NOMO-1 treated with dmso at 0.1 percent for 144 hours (cell line): ENCODE measurements at regions not wholly inside any gene's neighbourhood (a gene's known extent, or its start where the extent isn't known, plus 50 kb on each side); places are given as distances from the start of the nearest gene placed in this dataset.

Experiments
- DNase-seq: peaks from one replicate; lab custom pipeline; 2025; ENCODE audit not compliant: unreplicated experiment; lab: John Stamatoyannopoulos, UW

DNA sequence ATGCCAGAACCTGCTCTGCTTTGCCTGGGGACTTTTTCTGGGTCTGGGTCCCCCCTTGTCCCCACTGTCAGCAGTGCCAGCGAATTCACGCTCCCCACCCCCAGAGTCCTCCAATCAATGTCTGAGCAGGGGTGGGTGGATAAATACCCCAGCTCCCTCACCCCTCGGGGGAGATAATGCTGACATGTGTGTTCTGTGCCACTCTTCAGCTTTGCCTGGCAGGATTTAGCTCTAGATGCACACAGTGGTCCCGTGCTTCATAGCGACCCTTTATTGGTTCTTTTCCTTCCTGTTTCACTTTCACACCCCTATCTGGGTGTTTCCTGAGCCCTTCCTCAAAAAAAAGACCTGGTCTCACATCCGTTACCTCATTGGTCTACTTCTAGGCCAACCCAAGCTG, 277.0 kb downstream of the NPIPA8 start:
- no peak for DNase-seq

DNA sequence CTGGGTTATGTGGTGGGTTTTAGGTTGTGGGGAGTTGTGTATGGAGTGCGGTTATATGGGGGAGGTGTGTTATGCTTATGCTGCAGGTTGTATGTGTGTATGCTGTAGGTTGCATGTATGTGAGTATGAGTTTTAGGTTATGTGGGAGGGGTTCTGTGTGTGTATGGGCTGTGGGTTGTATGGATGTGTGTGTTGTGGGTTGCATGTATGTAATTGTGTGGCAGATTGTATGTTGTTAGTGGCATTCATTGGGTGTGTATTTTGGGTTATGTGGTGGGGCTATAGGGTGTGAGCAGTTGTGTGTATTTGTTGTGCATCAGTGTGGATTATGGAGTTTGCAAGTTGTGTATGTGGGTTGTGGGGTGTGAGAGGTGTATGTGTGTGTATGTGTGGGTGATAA, 277.4 kb downstream of the NPIPA8 start:
- DNase-seq: no peak

DNA sequence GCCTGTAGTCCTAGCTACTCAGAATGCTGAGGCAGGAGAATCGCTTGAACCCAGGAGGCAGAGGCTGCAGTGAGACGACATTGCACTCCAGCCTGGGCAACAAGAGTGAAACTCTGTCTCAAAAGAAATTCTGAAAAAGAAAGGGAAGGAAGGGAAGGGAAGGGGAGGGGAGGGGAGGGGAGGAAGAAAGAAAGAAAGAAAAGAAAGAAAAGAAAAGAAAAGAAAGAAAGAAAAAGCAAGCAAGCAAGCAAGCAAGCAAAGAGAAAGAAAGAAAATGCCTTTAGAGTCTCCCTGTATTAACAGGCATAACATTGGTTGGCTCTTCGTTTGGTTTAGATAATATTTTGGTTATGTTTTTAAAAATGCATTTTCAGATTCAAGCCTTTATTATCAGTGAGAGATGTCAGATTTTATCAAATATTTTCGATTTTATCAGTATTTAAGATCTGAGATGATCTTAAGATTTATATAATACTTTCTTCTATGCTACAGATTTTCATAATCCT, 281.1 kb downstream of the NPIPA8 start:
- DNase-seq: no peak

DNA sequence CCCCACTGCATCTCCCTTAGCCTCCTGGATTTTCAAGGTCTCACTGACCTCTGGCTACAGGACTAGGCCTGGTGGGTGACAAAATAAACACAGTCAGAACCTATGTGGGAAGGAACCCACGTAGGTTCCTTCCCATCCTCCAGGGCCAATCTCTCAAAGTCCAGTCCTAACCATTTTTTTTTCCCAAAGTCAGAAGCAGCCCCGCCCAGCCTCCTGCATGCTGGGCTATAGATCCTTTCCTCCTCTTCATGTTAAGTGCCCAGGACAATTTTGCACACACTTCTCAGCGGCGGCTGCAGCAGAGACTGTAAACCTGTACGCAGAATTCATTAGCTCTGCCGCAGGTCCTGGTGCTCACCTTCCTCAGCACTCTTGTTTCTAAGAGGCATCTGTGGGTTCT, 285.8 kb downstream of the NPIPA8 start:
- no peak for DNase-seq

DNA sequence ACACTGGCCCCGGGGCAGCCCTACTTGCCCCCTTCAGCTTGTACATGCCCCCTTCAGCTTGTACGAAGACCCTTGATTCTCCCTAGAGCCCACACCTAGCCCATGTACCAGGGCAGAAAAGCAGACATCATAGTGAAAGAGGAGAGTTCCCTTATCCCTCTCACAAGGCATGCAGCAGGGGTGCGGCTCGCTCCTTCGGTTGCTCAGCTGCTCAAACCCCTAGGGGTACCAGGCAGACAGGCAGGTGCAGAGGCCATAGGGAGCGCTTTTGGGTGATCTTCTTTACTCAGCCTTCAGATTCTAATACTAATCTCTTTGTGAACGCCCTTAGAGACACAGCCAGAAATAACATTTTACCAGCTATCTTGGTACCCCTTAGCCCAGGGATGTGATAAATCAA, 286.3 kb downstream of the NPIPA8 start:
- DNase-seq: no peak

DNA sequence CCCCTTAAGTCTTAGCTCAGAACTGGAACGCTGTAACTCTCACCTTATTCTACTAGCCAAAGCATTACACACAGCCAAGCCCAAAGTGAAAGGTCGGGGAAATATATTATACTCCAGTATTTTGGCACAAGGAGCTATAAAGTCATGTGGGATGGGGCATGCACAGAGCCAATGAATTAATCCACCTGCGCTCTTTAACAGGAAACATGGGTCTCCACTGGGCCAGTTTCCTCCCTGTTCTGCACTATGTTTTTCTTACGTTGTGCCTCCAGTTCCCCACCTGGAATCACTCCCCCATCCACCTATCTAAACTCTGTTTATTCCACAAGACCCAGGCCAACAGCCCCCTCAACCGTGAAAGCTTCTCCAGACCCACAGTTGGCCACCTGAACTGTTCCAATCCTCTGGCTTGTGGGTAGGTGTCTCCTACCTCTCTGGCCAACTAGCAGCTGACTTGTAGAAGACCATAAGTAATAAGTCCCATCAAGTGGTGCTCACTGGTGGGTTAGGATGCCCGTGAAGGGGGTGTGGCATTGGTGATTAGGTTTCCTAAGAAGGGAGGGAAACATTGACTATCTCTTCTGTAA, 286.9 kb downstream of the NPIPA8 start:
- DNase-seq: no peak

DNA sequence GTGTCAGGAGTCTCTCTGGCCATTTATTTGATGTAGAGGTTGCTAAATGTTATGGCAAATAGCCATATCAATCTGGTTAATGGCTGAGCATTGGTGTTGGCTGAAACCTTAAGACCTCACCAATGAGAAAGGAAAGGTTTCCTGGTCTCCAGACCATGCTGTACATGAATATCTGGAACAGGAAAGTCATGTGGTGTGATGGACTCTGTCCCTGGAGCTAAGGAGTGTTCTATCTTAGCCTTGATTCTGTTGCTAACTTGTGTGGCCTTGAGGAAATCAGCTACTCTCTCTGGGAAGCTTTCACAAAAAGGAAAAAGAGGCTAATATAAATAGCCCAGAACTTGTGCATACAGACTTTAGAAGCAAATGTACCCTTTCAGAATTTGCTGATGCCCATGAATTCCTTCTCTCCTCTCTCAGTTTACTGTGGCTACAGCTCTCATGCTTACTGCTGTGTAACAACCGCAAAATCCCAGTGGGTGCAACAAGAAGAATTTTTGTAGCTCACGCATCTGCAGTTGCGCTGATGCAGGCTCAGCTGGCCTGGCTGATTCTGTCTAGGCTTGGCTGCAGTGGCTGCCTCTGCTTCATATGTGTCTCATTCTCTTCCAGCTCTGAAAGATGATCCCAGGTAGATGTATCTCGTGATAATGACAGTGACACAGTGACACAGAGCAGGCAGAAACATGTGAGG, 287.5 kb downstream of the NPIPA8 start:
- no peak for DNase-seq

DNA sequence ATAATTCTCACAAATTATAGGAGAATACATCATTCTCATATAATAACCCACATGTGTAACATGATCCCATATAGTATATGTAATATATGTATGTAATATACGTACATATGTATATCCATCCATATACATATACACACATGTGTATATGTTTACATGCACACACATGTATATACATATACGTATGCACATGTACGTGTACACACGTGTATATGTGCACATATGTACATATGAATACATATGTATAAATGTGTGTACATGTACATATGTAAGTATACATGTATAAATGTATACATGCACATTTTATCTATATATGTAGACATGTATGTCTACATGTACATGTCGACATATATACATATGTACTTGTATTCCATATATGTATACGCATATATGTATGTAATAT, 288.8 kb downstream of the NPIPA8 start:
- no peak for DNase-seq

DNA sequence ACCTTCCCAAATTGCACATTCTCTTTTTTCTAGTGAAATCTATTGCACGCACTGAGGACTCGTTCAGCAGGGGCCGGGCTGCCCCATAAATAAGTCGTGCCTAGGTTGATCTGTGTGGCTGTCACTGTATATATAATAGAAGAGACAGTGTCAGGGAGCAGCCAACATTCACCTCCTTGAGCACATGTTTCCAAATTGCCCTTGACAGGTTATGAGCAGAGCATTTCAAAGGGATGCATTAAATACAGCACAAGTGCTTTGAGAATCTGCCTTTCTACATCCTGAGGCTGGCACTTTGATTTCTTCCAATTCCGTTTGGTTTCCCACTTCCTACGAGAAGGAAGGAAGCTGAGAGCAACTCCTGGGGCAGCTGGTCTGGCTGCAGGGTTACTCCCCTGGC, 291.2 kb downstream of the NPIPA8 start:
- DNase-seq: no peak

DNA sequence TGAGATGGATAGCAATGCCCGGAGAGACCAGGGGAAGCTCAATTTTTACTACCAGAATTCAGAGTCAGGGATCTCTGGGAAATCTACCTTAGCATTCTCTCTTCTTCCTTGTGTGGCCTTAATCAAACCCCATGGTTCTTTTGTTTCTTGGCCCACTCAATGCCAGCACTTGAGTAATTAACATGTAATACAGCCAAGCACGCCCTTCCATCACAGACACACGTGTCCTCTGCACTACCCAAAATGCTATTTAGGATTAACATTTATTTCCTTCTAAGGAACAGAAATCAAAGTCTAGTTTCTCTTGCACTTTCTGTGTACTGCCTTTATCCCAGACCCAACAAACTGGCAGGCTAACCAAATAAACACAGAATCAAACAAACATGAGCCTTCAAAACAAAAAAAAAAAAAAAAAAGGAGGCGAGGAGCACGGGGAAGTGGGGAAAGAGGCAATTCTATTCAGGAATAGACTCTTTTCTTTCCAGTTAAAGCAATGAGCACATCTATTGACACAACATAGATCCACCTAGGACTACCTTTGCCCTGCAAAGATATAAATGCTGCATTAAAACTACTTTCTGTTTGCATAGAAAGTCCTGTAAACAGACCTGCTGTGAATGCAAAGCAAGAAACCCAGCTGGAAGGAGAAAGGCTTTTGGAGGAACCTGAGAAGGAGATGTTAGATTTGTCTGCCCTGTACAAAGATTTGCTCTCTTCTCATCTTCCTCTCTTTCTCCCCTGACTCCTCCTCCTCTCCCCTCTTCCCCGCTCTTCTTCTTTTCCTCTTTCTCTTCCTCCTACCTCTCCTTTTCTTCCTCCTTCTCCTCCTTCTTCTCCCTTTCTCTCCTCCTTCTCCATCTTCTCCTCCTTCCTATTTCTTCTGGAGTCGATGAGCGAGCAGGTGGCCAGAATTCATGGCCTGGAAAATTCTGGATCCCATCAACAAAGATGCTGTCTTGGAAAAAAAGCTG, 294.4 kb downstream of the NPIPA8 start:
- no peak for DNase-seq

DNA sequence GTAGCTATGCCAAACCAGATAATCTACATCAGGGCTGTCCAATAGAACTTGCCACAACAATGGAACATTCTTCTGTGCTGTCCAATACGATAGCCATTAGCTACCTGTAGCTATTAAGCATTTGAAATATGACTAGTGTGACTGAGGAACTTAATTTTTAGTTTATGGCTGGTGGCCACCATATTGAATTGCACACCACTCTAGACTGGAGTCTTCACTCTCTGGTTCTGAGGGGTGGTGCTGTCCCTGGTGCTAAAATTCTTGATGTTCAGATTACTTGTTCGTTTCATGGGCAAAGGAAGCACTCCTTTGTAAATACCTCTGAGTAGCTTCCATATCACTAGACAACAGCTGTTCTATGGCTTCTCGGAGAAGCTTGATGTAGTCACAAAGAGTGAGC, 296.6 kb downstream of the NPIPA8 start:
- DNase-seq: no peak

DNA sequence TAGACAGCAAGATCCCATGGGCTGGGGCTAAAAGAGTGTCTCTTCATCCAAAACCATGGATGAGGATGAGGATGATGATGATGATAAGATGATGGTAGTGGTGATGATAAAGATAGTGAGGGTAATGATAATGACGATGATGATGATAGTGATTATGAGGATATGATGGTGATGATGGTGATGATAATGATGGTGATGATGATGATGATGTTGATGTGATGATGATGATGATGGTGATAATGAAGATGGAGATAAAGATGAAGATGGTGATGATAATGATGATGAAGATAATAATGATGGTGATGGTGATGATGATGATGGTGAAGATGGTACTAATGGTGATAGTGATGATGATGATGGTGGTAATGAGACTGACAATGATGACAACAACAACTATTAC, 299.5 kb downstream of the NPIPA8 start:
- DNase-seq: no peak

DNA sequence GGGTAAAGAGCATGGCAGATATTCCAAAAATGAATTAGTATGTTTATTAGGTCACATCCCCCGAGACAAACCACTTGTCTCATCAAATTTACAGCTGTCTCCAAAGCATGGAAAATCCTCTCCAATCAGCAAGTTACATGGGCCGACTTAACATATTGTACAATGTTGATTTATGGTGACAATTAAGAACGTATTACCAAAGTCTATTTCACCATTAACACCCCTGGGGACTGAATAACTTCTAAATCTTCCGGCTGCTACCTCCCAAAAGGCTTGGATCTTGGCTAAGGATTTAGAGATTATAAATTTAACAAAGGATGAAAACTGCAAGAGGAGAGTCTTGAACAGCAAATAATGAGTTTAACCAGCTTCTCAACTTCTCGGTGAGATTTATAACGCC, 311.9 kb downstream of the NPIPA8 start:
- DNase-seq: no peak

DNA sequence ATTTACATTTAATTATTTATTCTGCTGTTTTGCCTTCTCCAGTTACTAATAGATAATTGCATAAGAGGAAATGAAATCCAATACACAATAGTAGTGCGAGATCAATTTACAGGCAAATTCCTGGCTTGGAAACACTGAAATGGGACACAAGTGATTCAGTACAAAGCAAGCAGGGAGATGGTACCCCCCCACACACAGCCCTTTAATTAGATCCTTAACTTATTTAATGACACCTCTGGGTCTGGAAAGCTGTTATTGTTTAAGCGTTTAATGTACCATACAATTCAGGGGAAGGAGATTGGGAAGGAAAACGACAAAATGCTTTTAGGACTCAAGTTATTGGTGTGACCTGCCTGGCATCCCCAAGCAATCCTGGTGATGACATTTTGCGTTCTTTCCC, 318.2 kb downstream of the NPIPA8 start:
- DNase-seq: no peak

DNA sequence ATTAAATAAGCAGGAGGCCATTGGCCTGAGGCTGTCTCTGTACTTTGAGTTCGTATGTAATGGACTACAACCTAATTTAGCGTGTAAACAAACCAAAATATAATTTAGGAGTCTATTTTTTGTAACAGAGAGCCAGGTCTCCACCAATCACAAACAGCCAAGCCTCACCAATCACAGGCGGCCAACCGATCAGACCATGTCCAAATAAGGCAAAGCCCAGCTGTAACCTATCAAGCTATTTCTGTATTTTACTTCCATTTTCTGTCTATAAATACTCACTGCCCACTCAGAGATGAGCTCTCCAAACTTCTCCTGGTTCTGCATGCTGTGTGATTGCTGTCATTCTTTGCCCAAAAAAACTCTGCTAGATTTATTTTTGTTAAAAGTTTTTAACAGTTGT, 322.7 kb downstream of the NPIPA8 start:
- no peak for DNase-seq

DNA sequence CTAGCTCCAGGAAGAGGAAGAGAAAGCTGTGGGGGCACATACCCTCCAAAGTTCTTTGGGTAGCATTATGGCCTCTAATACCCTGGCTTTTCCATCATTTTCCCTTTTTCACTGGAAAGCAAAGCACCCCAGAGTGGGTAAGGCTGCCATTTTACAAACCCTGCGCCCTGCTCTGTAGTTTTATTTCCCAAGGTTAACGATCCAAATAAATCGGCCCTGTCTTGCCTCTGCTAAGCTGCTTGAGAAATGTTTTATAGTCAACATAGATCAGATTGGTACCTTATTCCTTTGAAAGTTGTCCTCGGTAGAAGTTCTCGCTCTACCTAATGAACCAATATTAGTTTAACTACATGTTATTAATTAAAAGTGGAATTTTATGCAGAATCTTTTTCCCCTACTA, 328.2 kb downstream of the NPIPA8 start:
- no peak for DNase-seq

DNA sequence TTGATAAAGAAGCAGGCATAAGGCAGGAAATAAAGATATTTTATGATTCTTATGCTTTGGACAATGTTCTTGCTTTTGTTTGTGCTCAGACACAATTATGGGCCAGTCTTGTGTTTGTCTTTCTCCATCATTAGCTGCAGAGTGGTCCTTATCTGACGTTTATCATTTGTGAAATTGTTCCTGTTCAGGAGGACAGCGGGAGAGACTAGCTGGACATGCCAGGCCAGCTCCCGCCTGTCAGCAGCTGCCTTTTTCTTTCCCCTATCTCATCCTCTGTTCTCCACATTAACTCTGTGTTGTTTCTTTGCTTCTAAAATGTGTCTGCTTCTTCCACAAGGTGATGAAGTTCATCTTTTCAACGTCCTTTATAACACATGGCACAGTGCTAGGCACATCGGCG, 333.5 kb downstream of the NPIPA8 start:
- DNase-seq: no peak

DNA sequence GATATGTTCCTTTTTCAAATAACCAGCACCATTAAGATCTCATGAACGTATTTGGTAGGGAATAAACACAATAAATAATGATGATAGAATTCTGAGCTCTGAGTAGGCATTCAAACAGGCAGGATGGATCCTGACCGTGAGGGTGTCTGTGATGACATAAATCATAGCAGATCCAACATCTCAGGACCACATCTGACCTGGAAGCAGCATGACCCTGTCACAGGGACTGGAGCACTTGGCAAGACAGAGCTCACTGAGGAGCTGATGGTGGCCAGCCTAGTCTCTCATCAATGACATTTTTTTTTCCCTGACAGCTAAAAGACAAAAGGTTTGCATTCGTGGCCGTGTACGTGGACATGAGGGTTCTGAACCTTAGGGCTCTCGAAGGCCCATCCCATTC, 337.5 kb downstream of the NPIPA8 start:
- no peak for DNase-seq

DNA sequence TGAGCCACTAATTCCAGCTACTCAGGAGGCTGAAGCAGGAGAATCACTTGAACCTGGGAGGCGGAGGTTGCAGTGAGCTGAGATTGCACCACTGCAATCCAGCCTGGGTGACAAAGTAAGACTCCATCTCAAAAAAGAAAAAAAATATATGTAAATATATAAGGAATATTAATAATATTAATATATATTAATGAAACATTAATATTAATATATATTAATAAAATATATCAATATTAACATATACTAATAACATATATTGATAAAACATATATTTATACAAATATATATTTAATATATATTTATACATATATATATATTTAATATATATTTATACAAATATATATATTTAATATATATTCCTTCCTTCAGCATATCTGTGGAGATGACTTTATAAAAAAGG, 338.0 kb downstream of the NPIPA8 start:
- DNase-seq: no peak

DNA sequence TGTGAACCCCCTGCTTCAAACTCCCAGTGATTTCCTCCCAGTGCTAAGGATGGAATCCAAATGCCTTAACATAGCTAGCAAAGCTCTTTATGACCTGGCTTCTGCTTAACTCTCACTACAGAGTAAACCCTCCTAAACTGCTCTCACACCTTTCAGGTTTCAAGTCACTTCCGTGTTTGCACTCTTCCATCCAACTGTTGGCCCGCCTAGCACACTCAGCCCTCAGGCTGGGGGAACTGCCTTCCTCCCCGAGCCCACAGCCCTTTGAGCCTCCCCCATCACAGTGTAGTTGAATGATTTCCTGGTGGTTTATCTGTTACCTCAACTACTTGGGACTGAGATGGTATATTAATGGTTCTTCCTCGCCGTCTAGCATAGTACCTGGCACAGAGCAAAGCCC, 342.5 kb downstream of the NPIPA8 start:
- no peak for DNase-seq

DNA sequence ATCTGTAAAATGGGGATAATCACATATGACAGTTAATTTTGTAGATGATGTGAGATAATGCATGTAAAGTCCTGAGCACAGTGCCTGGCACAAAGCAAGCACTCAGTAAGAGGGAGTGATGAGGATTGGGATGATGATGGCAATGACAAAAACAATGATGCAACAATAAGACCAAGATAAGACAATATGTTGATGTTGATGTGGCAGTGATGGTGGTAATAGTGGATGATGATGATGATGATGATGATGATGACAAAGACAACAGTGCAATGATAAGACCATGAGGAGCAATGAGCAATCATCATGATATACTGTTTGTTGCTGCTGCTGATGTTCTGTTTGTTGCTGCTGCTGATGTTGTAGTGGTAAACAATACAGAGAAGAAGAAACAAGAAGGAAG, 344.1 kb downstream of the NPIPA8 start:
- DNase-seq: no peak

DNA sequence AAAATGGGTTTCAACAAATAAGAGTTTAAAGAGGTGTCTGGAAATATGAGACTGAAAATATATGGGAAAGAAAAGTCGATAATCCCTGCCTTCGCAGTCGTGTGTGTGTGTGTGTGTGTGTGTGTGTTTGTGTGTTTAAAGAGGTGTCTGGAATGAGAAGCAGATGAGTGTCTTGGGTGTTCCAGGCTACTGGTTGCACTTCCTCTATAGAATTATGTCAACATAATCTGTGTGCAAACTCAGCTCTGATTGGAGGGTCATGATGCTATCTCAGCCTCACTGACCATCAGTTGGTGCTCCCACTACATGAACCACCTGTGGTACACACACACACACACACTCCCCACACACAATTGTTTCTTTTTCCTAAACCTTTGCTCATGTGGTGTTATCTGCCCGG, 347.3 kb downstream of the NPIPA8 start:
- DNase-seq: no peak
